Heart left ventricle (tissue), 13 donors: ENCODE measurements at regions not wholly inside any gene's neighbourhood (a gene's known extent, or its start where the extent isn't known, plus 50 kb on each side); places are given as distances from the start of the nearest gene placed in this dataset.

Experiments used
- CTCF ChIP-seq, 12 donors: fragments of 200-600 bp; sonication (generic) in 4 of 12; IDR thresholded peaks; one replicate each; pipeline versions ENCODE4 v1.5.0 to v1.8.0; 2018 to 2022; ENCODE audit warnings: antibody characterized with exemption in 12 of 12, mild to moderate bottlenecking in 5 of 12
- POLR2A ChIP-seq, 2 donors: fragments of 450-650 bp; IDR thresholded peaks; one replicate each; pipeline ENCODE4 v1.6.1; 2017; ENCODE audit warnings: antibody characterized with exemption in 2 of 2, mild to moderate bottlenecking in 2 of 2, moderate library complexity in 2 of 2
- donor health status: ischemic (EF 13 %, LVEDD 7.1; RV severe dilation, severe dysfunction).
- donor health status: DM: no; HTN: yes; CAD: no.
- donor health status: DM: no; HTN: no; CAD: no.
- donor health status: ischemic (EF 25% LVEDD 6.9; RV normal size, moderate dysfunction).
- donor health status: ischemic (EF 25% LVEDD 5.7; RV mildly dilated, moderate dysfunction).
- donor health status: ischemic (EF 35%, LVEDD 5.7; RV mildly dilated, moderate dysfunction).
- donor health status: nonischemic (EF 11% LVEDD 7.7; RV severe dilation, severe dysfunction).
- donor health status: DM: yes; HTN: yes; CAD: no.
- donor health status: PGD.
- donor health status: ischemic (EF 29% LVEDD 5.4; RV normal size, mild dysfunction).
- donor health status: nonischemic (EF 23%, LVEDD 6.1; RV moderate dilation, normal function).

GRCh38 chr15:47523681-47524475, 193.4 kb upstream of the SEMA6D start:
- TF ChIP-seq CTCF (IDR thresholded peaks at IDR 0.05) (no peak), POLR2A (IDR thresholded peaks at IDR 0.05) (no peak)
